Mesothelial cell of epicardium (in vitro differentiated cells): ENCODE measurements at regions not wholly inside any gene's neighbourhood (a gene's known extent, or its start where the extent isn't known, plus 50 kb on each side); places are given as distances from the start of the nearest gene placed in this dataset.

Source experiments
- DNase-seq, 2 experiments: peaks; one replicate each; pipeline ENCODE4 v3.0.0; 2021; ENCODE audit warnings: low spot score in 2 of 2; ENCODE audit not compliant: unreplicated experiment in 2 of 2
- H3K27ac Mint-ChIP-seq: 2 replicates; pipeline ENCODE4 v1.8.0; 2021; ENCODE audit warnings: mixed read lengths
- H3K27me3 Mint-ChIP-seq: 2 replicates; pipeline ENCODE4 v1.8.0; 2021; ENCODE audit warnings: low read depth, mixed read lengths
- H3K36me3 Mint-ChIP-seq: 2 replicates; pipeline ENCODE4 v1.8.0; 2021; ENCODE audit warnings: mixed read lengths
- H3K4me1 Mint-ChIP-seq: 2 replicates; pipeline ENCODE4 v1.8.0; 2021; ENCODE audit warnings: mixed read lengths
- H3K4me3 Mint-ChIP-seq: 2 replicates; pipeline ENCODE4 v1.8.0; 2021; ENCODE audit warnings: mild to moderate bottlenecking, moderate library complexity, mixed read lengths
- H3K9me3 Mint-ChIP-seq: 2 replicates; pipeline ENCODE4 v1.8.0; 2021; ENCODE audit warnings: mixed read lengths
- TF ChIP-seq, protein P1 (sequence below): fragments of 200-600 bp; sonication (generic); IDR thresholded peaks from one replicate; pipeline ENCODE4 v1.5.0; 2021; ENCODE audit warnings: antibody characterized with exemption; ENCODE audit not compliant: unreplicated experiment

DNA sequence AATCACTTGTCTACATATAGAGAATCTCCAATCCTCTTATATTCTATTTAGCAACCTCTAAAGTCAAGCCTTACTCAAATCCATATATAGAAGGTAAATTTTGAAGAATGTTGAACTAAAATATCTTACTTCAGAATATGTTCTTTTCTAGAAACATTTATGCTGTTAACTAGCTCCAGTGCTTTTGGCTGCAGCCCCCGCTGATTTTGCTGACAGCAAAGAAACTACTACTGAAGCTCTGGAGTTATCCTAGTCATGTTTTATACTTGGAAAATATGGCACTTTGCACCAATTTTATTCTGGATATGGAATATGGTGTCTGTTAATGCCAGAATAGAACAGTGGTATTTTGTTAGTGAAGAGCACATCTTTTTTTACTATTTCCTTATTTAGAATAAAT, 212.4 kb upstream of the FSIP2 start:
- Mint-ChIP-seq H3K4me3 (no peak overlapping the region), H3K27ac (no peak overlapping the region), H3K4me1 (no peaks in the 10 kb centered on the region), H3K9me3 (peaks cover 42% of the 10 kb centered on the region), H3K27me3 (no peaks in the 10 kb centered on the region), H3K36me3 (peaks cover 31% of the 10 kb centered on the region)
- DNase-seq: no peak
- TF ChIP-seq, protein P1, sequence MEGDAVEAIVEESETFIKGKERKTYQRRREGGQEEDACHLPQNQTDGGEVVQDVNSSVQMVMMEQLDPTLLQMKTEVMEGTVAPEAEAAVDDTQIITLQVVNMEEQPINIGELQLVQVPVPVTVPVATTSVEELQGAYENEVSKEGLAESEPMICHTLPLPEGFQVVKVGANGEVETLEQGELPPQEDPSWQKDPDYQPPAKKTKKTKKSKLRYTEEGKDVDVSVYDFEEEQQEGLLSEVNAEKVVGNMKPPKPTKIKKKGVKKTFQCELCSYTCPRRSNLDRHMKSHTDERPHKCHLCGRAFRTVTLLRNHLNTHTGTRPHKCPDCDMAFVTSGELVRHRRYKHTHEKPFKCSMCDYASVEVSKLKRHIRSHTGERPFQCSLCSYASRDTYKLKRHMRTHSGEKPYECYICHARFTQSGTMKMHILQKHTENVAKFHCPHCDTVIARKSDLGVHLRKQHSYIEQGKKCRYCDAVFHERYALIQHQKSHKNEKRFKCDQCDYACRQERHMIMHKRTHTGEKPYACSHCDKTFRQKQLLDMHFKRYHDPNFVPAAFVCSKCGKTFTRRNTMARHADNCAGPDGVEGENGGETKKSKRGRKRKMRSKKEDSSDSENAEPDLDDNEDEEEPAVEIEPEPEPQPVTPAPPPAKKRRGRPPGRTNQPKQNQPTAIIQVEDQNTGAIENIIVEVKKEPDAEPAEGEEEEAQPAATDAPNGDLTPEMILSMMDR: no peak

DNA sequence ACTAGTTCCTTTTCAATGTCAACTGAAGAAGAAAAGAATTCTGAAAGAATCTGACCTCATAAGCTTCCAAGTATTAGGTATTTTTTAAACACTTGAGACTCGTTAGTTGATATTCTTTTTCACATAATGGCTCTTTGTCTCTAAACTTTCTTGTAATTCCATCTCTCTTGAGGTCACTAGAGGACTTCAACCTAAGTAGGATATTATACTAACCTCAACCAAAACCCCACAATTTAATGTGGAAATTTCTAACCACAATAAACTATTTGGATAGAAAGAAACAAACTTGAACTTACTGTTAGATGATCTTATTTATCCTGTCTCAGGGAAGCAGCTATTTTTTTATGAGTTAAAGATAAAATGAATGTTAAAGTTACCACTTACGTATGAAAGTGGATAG, 206.9 kb upstream of the FSIP2 start:
- TF ChIP-seq, protein P1: no peak
- H3K27ac Mint-ChIP-seq: no peak overlapping the region
- H3K9me3 Mint-ChIP-seq: peaks cover 18% of the 10 kb centered on the region
- H3K4me3 Mint-ChIP-seq: no peak overlapping the region
- no peak for DNase-seq
- no peaks in the 10 kb centered on the region for H3K27me3 Mint-ChIP-seq
- H3K36me3 Mint-ChIP-seq: peaks cover 18% of the 10 kb centered on the region
- H3K4me1 Mint-ChIP-seq: no peaks in the 10 kb centered on the region

DNA sequence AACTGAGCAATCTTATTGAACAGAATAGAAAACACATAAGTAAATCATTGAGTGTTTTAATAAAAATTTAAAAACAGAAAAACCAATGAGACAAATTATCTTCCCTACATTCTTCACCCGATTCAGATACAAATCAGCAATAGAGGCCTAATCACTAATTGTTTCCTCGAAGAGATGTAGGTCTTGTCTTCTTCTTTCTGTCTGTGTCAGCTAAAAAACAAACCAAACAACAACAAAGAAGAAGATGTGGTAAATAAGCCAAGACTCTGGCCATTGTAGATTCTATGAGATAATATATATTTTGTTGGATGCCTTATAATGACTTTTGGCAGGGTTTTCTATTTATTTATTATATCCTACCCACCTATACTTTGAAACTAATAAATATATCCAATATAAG, 200.9 kb upstream of the FSIP2 start:
- Mint-ChIP-seq H3K27ac (no peak overlapping the region), H3K9me3 (no peaks in the 10 kb centered on the region), H3K36me3 (no peaks in the 10 kb centered on the region), H3K4me3 (no peak overlapping the region), H3K27me3 (no peaks in the 10 kb centered on the region), H3K4me1 (no peaks in the 10 kb centered on the region)
- no peak for DNase-seq
- TF ChIP-seq, protein P1: no peak

DNA sequence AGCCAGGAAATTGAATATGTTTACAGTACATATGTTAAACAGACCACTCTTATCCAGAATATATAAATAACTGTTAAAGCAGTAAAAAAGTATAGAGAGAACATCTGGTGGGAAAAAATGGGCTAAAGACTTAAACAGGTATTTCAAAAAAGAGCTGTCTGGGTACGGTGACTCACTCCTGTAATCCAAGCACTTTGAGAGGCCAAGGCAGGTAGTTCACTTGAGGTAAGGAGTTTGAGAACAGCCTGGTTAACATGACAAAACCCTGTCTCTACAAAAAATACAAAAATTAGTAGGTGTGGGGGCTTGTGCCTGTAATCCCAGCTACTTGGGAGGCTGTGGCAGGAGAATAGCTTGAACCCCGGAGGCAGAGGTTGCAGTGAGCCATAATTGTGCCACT, 171.4 kb upstream of the FSIP2 start:
- no peak for DNase-seq
- Mint-ChIP-seq H3K27me3 (no peaks in the 10 kb centered on the region), H3K4me1 (no peaks in the 10 kb centered on the region), H3K36me3 (peaks cover 11% of the 10 kb centered on the region), H3K4me3 (no peak overlapping the region), H3K27ac (no peak overlapping the region), H3K9me3 (peaks cover 17% of the 10 kb centered on the region)
- TF ChIP-seq, protein P1: no peak

DNA sequence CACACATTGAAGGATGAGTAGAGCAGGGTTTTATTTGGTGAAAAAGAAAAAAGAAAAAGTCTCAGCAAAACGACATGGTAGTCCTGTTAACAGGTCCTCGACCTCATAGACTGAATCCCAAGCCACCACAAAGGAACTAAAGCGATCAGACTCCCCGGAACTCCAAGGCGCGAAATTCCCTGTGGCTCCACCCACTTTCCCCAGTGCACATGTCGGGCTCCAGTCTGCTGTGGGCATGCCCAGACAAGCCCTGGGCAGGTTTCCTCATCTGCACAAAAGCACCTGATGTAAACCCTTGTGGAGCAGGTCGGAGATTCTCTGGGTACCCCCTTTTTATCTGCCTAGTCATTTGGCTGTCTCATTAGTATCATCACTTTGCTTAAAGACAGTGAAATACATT, 170.7 kb upstream of the FSIP2 start:
- no peaks in the 10 kb centered on the region for H3K27me3 Mint-ChIP-seq
- peaks cover 17% of the 10 kb centered on the region for H3K9me3 Mint-ChIP-seq
- peaks cover 11% of the 10 kb centered on the region for H3K36me3 Mint-ChIP-seq
- H3K27ac Mint-ChIP-seq: no peak overlapping the region
- no peak for DNase-seq
- no peak overlapping the region for H3K4me3 Mint-ChIP-seq
- TF ChIP-seq, protein P1: no peak
- no peaks in the 10 kb centered on the region for H3K4me1 Mint-ChIP-seq

DNA sequence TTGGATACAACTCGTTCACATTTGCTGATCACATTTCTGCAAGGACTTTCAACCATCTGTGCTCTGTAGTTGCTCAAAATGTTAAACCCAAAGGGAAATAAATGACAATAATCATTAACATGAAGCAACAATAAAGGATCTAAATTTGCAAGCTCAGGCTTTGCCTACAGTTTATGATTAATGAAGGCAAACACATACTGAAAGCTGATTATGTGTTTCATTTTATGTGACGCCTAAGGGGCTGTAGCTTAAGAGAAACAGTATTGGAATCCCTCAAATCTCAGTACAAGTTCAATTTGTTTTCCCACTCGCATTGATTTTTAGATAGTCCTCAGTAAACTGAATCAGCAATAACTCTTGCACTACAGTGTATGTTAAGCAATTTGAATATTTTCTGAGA, 160.3 kb upstream of the FSIP2 start:
- TF ChIP-seq, protein P1: no peak
- Mint-ChIP-seq H3K36me3 (peaks cover 9% of the 10 kb centered on the region), H3K27me3 (no peaks in the 10 kb centered on the region), H3K9me3 (peaks cover 8% of the 10 kb centered on the region), H3K4me3 (no peak overlapping the region), H3K4me1 (no peaks in the 10 kb centered on the region), H3K27ac (no peak overlapping the region)
- DNase-seq: no peak
